Nephron progenitor cell (in vitro differentiated cells): ENCODE measurements at regions not wholly inside any gene's neighbourhood (a gene's known extent, or its start where the extent isn't known, plus 50 kb on each side); places are given as distances from the start of the nearest gene placed in this dataset.

Experiments
- DNase-seq: peaks from one replicate; pipeline ENCODE4 v3.0.0; 2021
- H3K27ac Mint-ChIP-seq: 2 replicates; pipeline ENCODE4 v1.8.0; 2021; ENCODE audit warnings: mild to moderate bottlenecking, moderate library complexity, mixed read lengths
- H3K27me3 Mint-ChIP-seq: 2 replicates; pipeline ENCODE4 v1.8.0; 2021; ENCODE audit warnings: mild to moderate bottlenecking, low read depth, mixed read lengths; ENCODE audit not compliant: poor library complexity
- H3K36me3 Mint-ChIP-seq: 2 replicates; pipeline ENCODE4 v1.8.0; 2021; ENCODE audit warnings: low read depth, mixed read lengths
- H3K4me1 Mint-ChIP-seq: 2 replicates; pipeline ENCODE4 v1.8.0; 2021; ENCODE audit warnings: mixed read lengths
- H3K4me3 Mint-ChIP-seq: 2 replicates; pipeline ENCODE4 v1.8.0; 2021; ENCODE audit warnings: mild to moderate bottlenecking, moderate library complexity, mixed read lengths
- H3K9me3 Mint-ChIP-seq: 2 replicates; pipeline ENCODE4 v1.8.0; 2021; ENCODE audit warnings: mild to moderate bottlenecking, moderate library complexity, mixed read lengths
- CTCF ChIP-seq: fragments of 200-600 bp; sonication (generic); IDR thresholded peaks from 2 replicates; pipeline ENCODE4 v1.5.0; 2021; ENCODE audit warnings: antibody characterized with exemption

GRCh38 chr7:156534925-156535324 lies 105.6 kb upstream of the RNF32 start:
- Mint-ChIP-seq H3K4me3 (no peak overlapping the region), H3K4me1 (no peaks in the 10 kb centered on the region), H3K9me3 (peaks cover 7% of the 10 kb centered on the region), H3K36me3 (no peaks in the 10 kb centered on the region), H3K27ac (no peak overlapping the region), H3K27me3 (peaks cover 13% of the 10 kb centered on the region)
- TF ChIP-seq CTCF = no peak
- no peak for DNase-seq

- Mint-ChIP-seq H3K36me3 (no peaks in the 10 kb centered on the region), H3K27me3 (peaks cover 13% of the 10 kb centered on the region), H3K9me3 (peaks cover 7% of the 10 kb centered on the region), H3K4me1 (no peaks in the 10 kb centered on the region), H3K27ac (no peak overlapping the region), H3K4me3 (no peak overlapping the region)
- DNase-seq = no peak
- TF ChIP-seq CTCF = no peak
These were observed 106.6 kb upstream of the RNF32 start for GRCh38 chr7:156533964-156534363.

- no peak for DNase-seq
- no peaks in the 10 kb centered on the region for H3K4me1 Mint-ChIP-seq
These were observed 107.2 kb upstream of the RNF32 start for GRCh38 chr7:156533420-156533819.

DNA sequence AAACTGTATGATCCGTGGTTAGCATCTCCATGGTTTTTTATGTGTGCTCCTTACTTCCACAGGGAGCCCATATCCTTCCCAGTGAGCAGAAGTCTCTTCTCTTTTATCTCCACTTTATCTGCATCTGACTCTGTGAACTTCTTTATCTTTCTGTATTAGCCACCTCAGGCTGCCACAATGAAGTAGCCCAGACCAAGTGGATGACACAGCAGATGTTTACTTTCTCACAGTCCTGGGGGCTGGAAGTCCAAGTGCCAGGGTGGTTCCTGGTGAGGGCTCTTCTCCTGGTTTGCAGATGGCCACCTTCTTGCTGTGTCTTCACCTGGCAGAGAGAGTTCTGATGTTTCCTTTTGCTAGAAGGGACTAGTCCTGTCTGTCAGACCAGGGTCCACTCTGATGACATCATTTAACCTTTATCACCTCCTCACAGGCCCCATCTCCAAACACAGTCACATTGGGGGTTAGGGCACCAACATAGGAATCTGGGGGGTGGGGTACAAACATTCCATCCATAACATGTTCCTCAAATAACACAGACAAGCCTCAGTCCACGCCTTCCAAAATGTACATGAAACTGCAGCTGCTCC lies 108.5 kb upstream of the RNF32 start:
- Mint-ChIP-seq H3K27ac (no peak overlapping the region), H3K9me3 (peaks cover 1% of the 10 kb centered on the region), H3K4me3 (no peak overlapping the region), H3K36me3 (no peaks in the 10 kb centered on the region), H3K27me3 (peaks cover 10% of the 10 kb centered on the region), H3K4me1 (no peaks in the 10 kb centered on the region)
- no peak for TF ChIP-seq CTCF
- DNase-seq = no peak

More at GRCh38 chr7:156533420-156533819, 107.2 kb upstream of the RNF32 start:
- TF ChIP-seq CTCF = no peak
- peaks cover 7% of the 10 kb centered on the region for H3K9me3 Mint-ChIP-seq
- peaks cover 13% of the 10 kb centered on the region for H3K27me3 Mint-ChIP-seq
- H3K36me3 Mint-ChIP-seq = no peaks in the 10 kb centered on the region
- H3K4me3 Mint-ChIP-seq = no peak overlapping the region
- H3K27ac Mint-ChIP-seq = no peak overlapping the region

DNA sequence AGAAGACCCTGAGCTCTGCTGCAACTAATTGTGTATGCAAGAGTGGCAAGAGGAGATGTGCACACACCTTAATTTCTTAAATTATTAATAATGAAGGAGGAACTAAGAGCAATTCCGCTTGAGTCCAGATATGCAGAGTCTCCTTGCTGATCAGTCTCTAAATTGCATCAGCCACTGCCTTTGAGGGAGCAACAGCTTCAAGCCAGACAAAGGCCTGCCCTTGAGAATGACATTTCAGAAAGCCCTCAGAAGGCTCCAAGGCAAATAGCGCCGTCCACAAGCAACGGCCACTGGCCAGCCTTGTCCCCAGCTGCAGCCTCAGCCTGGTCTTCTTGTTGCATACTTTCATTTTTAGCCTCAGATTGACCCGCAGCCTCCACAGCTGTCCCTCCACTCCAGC lies 110.6 kb upstream of the RNF32 start:
- Mint-ChIP-seq H3K4me1 (no peaks in the 10 kb centered on the region), H3K36me3 (no peaks in the 10 kb centered on the region), H3K4me3 (no peak overlapping the region), H3K27ac (no peak overlapping the region), H3K27me3 (peaks cover 7% of the 10 kb centered on the region), H3K9me3 (no peaks in the 10 kb centered on the region)
- TF ChIP-seq CTCF = no peak
- no peak for DNase-seq

DNA sequence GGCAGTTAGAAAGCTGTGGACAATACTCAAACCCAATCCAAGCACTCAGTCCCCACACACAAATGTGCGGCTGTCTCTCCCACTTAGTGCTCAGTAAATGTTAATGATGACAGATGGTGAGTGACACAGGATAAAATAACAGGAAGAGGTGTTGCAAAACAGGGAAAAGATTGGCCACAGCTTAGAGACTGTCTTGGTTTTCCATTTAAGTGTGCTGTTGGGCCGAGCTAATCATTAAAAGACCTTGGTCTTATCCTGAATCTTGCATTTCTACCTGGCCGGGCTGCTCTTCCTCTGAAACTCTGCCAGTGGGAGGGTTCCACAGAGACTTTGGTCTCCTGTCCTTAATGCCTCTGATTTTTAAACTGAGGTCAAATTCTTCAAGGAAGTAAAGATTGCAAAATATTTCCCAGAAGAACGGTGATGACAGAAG lies 113.1 kb upstream of the RNF32 start:
- DNase-seq = no peak
- H3K4me3 Mint-ChIP-seq = no peak overlapping the region
- H3K27me3 Mint-ChIP-seq = peaks cover 12% of the 10 kb centered on the region
- no peaks in the 10 kb centered on the region for H3K36me3 Mint-ChIP-seq
- no peak for TF ChIP-seq CTCF
- no peaks in the 10 kb centered on the region for H3K4me1 Mint-ChIP-seq
- H3K27ac Mint-ChIP-seq = no peak overlapping the region
- no peaks in the 10 kb centered on the region for H3K9me3 Mint-ChIP-seq
